Muscle of back (tissue), 3 donors: ENCODE measurements at regions not wholly inside any gene's neighbourhood (a gene's known extent, or its start where the extent isn't known, plus 50 kb on each side); places are given as distances from the start of the nearest gene placed in this dataset.

Source experiments
- DNase-seq, 3 donors: peaks; one replicate each; pipeline versions ENCODE4 v3.0.0 to v3.0.0-alpha.2; 2013

DNA sequence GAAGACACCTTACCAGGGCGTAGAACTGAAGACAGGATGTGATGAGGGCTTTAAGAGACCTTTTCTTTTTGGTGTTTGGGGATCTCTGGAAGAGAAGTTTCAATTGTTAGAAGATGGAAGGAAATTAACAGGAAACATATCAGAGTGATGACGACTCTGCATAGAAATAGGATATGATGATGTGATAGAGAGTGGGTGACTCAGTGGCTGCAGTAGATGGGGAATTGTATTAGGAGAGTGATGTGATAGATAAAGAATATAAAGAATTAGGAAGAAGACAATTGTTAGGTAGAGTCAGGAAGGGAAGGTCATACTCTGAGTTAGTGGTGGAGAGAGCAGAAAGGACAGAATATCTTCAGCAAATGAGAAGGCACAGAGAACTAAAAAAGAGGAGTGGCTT lies 593.9 kb downstream of the NYAP2 start:
- DNase-seq: no peak

DNA sequence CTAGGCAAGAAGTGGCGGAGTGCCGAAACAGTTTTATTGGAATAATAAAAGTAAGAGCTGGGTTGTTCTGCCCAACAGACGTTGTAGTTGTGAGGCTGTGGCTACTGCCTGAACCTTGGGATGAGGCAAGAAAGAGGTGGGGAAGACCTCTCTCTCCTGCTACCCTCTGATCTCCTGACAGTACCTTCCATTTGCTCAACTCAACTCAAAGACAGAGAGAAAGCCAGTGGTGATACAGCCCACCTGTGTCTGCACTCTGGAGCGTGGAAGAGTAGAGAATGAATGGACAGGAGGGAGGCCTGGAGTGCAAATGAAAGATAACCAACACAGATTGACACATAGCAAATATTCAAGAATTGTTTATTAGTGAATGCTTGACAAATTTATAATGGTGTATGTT lies 590.3 kb downstream of the NYAP2 start:
- no peak for DNase-seq

DNA sequence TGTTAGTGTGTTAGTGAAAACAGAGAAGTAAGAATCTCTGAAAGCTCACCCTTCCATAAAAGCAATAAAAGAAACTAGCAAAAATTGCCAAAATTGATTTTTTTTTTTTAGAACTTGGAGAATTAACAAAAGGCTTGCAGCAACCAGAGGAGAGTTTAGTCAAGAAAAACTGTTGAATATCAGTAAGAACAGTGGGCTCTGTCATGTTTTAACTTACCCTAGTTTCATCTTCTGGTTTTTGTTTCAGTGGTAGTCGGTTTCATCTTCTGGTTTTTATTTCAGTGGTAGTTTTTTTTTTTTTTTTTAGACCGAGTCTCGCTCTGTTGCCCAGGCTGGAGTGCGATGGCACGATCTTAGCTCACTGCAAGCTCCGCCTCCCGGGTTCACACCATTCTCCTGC lies 580.9 kb downstream of the NYAP2 start:
- no peak for DNase-seq

DNA sequence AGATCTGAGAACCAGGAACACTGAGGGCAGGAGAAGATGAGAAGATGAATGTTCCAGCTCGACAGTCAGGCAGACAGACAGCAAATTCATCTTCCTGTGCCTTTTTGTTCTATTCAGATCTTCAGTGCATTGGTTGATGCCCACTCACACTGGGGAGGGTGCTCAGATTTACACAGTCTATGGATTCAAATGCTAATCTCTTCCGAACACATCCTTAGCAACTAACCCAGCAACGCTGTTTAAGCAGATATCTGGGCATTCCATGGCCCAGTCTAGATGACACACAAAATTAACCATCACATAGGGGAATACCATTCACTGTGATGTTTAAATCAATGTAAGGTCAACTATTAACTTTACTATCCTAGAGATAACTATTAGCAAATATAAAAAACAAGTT lies 571.9 kb downstream of the NYAP2 start:
- DNase-seq: no peak

DNA sequence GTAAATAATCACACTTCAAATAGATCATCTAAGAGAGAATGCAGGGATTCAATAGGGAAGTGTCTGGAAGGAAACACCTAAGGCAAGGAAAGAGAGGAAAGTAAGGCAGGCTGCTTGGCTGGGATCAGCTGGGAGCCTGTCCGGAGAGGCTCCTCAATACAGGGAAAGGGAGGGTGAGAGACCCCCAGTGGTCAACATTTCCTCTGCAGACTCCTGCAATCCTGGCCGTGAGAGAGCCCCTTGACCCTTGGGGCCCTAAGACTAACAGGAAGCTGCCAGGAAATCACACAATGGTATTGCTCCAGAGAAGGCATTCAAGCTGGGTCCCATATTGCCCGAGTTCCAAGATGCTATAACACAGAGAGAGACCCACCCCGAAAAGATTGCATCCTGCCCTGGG lies 549.4 kb downstream of the NYAP2 start:
- DNase-seq: no peak

DNA sequence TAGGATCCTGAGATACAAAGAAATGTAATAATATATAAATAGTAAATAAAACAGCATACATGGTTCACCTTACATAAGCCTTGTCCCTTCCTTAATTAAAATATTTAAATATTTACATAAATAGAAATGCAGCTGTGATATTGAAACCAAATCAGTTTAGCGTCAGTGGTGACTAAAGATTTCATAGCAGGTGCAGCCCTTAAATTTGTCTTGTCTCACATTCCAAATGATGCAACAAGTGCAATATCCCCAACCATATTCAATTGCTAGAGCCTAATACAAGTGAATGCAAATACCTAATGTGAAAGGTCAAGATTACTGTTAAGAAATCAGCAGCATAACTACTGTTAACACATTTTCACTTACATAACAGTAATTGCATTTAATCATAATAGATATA lies 539.5 kb downstream of the NYAP2 start:
- DNase-seq: peak in 1 of 3 donors; percentile 22

DNA sequence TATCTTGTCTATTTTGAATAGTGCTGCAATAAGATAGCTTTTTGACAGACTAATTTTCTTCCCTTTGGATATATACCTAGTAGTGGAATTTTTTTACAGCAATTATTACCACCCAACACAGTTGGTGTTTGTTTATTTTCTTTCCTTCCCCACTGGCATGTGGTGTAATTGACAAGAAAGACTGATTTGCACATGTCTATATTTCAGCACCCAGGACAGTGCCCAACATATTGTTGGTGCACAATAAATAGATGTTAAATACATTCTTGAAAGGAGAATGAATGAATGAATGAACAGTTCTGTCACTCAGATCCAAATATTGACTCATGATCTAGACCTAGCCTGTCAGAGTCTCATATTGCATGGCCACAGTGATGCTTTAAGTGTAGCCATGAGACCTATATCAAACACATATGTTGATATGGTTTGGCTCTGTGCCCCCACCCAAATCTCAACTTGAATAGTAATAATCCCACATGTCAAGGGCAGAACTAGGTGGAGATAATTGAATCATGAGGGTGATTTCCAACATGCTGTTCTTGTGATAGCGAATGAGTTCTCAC lies 538.2 kb downstream of the NYAP2 start:
- peak; percentile 2 to 30 (median 6) for DNase-seq

DNA sequence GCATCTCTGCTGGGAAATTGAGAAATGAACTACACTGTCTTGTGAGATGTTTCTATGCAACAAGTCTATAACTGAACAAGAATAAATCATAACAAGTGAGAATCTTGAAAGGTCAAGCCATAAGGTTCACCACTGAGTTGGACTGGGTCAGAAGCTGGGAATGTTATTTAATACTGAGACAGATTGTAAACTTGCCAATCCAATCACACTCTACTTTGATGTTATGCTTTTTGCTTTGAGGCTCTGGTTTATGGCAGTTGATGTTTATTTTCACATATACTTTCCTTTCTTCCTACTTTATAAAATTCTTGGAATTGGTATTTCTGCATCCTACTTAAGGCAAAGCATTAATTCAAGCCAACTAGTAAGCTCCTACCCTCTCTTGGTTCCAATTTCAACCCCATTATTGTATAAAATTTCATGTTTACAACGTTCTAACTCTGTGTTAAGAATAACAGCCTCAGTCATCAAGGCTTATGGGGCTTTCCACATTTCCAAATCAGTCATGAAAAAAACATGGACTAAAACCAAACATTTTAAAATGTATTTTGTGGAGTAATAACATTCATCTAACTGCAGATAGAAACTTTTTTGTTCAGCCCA lies 533.4 kb downstream of the NYAP2 start:
- DNase-seq: peak in 1 of 3 donors; percentile 1

DNA sequence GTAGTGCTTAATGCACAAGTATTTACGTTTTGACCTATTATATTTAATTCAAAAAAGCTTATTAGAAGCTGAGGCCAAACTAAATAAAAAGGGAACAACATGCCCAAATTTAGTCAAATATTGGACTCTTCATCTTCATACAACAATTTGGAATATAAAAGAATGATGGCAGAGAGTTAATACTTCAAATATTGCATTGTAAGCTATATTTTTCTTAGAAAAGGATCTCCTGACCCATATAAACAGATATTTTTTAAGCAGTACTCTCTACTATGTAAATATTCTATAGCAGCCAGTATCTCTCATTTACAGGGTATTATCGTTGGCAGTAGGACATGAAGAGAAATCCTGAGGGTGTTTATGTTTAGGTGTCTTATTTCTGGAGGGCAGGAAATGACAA lies 531.2 kb downstream of the NYAP2 start:
- DNase-seq: no peak

DNA sequence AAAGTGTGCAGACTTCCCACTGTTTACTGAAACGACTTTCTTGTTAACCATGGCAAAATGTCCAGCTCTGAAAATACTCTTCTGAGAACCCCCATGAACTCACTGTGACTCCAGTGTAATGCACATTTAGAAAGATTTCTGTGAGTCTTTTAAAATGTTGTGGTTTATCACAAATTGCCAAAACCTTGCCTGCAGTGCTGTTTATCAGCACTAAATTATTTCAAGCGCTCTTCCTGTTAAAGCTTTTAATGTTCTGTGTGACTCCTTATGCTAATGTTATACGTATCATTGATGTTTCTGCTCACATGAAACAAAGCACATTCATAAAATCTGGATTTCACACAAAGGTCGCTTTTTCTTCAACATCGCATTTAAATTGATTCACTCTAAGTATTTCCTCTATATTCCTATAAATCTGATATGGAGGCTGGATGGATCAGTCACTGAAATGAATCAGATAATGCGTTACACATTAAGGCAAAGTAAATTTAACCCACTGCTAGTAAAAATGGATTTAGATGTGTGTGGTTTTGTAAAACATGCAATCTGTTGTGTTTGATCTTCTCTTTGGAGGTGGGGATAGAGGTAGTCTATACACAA lies 521.2 kb downstream of the NYAP2 start:
- peak in 1 of 3 donors; percentile 2 for DNase-seq

DNA sequence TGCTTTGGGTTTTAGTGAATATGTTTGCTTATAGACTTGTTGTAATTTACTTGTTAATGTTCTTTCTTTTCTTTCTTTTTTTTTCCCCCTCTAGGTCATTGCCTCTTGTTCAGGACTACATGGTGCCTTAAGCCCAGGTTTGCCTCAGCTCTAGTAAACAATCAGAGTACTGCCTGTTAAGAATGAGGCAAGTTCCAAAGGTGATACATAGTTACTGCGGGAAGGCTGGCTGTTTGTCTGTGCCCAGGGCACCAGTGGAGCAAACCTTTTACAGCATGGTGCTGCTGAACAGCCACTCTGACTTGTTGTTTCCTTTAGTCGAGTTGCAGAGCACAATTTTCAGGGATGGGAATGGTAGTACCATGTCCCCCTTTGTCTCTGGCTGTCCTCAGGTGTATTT lies 517.2 kb downstream of the NYAP2 start:
- DNase-seq: no peak

DNA sequence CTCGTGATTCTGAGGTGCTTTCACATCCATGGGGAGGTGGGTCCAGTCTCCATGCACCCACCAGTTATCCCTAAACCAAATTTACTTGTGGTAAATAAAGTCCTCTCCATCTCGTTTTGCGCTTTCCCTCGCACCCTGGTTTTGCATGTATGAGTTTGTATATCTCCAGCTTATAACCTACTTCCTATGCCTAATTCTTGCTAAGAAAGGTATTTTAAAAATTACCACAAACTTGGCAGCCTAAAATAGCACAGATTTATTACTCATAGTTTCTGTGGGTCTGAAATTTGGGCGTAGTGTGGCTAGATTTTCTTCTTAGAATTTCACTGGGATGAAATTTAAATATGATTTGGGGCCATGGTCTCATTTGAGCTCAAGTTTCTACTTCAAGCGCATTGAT lies 511.5 kb downstream of the NYAP2 start:
- DNase-seq: no peak

DNA sequence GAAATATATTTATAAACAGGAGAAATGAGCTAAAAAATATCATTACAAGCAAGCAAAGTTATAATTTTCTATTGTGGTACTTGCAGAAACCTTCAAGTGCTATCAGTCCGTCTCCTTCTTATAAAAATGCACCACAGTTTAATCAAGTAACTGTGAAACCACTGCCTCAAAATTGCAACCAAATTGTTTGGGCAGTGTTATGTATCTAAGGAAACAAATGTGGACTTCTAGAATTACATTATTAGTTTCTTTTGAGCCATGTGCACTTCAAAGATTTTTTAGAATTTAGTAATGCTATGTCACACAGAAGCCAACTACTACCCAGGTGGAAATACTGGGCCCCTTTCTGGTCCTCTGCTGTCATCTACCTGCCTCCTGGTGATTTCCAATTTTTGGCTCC lies 495.6 kb downstream of the NYAP2 start:
- peak in 1 of 3 donors; percentile 37 for DNase-seq

DNA sequence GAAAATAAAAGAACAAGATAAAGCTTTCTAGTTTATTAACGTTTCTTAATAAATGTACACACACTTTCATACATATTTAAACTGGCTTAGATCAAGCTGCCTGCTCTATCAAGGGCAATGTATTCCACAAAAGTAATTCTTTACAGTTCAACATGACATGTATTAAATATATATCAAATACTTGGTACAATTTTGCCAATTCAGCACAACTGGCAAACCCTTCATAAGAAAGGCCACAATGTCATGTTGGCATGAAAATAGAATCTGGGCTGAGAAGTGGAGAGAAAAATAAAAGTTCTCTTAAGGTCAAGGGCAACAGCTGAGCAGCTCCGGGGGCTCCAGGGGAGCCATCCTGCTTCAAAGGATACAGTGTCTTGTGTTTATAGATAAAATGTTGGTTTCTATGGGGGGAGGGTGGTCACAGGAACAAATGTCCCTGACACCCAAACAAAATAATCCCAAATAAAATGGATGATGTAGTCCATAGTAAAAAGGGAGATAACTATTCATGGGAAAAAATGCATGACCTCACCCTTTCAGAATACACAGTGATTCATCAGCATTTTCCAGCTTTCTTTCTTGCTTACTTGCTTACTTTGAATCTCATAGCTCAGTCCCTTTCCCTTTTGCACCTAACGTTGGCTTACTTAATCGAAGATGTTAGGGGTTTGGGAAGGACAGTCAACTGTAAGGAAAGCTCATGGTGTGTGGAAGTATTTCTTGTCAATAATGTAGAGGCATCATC lies 494.9 kb downstream of the NYAP2 start:
- DNase-seq: peak in 2 of 3 donors; percentile 20 to 59

DNA sequence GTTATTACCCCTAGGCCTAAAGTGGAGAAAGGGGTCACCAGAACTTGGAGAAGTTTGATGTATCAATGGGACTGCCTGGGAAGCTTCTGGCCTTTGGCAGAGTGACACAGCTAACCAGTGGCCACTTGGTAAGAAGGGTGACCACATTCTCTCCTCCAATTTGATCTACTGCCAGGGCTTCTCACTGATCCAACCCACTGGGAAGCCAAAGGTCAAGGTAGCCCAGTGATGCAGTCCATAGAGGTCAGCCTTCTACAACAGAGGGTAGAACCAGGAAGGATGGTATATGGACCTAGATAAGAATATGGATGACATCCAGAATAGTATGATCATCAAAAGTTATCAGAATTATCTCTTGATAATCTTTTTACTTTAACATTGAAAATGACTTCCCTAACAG lies 493.6 kb downstream of the NYAP2 start:
- no peak for DNase-seq

DNA sequence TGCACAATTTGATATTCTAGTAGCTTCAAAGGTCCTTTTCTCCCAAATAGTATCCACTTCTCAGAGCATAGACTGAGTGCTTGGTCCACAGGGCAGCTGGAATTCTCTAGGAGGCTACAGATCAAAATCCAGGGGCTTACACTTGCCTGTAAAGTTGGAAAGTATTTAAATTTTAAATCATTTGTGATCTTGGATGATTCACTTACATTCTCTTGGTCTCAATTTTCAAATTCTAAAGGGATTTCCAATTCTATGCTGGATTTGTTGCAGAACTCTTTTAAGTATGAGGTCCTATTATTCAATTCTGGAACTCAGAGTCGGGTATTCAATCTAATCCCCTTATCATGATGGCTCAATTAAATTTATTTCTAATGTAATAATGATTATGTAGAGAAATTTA lies 492.3 kb downstream of the NYAP2 start:
- DNase-seq: no peak

DNA sequence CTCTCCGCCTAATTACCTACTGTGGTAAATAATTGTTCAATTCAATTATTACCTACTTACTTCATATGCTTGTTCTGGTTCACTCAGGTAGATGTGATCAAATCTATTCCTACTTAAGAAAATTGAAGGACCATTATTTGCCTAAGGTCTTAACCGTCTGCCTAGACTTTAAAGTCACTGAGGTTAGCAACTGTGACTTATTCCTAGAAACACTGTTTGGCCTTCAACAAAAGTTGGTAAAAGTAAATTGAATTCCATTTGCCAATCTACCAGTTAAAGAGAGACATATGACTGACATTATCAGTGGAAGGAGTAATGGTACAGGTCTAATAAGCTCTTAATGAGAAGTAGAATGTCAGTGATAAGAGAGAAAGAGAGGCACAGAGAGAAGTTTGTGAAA lies 491.5 kb downstream of the NYAP2 start:
- DNase-seq: no peak

DNA sequence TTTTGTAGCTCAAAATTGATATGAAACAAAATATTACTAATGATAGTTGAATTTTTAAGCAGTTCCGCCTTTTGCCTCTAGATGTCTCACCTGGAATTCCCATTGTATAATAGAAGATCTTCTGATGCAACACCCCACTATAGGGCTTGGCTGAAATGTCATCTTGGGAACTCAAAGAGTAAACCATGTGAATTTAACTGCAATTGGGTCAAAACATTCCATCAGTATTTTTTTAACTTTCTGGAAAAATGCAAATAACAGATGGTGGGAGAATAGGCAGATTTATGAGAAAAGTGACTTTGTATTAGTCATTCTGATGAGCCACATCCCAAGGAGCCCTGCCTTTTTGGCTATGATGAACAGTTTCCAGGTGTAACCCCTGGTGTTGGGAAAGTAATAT lies 489.9 kb downstream of the NYAP2 start:
- DNase-seq: peak; percentile 73 to 83 (median 73)

DNA sequence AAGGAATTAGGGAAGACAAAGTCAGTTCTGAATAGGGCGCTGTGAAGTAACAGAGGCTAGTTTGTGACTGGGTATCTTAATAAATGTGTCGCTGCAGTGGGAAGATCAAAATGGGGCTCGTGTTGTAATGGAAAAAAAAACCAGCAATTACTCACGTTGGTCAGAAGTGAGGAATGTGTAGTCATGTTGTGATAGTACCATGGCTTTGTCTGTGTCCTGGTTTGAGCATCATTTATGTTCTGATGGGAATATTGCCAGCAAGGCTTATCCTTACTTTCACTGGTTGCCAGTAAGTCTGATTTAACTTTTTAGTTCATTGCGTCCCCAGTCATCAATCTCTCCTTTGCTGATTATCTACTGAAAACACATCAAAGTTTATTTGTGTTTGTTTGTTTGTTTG lies 467.6 kb downstream of the NYAP2 start:
- no peak for DNase-seq

DNA sequence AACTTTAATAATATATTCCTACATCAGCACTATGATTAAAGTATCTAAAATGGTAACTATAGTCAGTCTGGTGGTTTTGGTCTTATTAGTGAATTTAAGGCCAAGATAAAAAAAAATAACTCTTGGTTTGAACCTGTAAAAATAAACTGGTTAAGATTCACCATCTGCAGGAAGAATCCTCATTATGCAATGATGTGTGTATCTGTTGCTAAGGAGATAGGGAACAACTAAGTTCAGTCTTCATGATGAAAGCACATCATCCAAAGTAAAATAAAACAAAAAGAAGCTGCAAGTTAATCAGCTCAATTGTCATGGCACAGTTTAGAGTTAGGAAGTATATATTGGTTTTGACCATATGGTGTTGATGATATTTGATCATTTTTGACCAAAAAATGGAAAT lies 466.0 kb downstream of the NYAP2 start:
- no peak for DNase-seq

DNA sequence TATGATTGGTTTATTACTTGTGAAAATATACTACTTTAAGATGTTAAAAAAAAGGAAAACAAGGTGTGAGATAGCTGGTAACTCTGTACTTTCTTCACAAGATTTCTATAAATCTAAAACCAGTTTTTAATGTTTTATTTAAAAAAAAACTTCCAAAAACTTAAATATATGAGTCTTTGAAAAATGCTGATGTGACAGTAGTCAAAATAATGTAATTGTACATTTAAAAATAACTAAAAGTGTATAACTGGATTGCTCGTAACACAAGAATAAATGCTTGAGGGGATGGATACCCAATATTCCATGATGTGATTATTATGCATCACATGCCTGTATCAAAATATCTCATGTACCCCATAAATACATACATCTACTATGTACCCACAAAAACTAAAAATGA lies 464.9 kb downstream of the NYAP2 start:
- no peak for DNase-seq

DNA sequence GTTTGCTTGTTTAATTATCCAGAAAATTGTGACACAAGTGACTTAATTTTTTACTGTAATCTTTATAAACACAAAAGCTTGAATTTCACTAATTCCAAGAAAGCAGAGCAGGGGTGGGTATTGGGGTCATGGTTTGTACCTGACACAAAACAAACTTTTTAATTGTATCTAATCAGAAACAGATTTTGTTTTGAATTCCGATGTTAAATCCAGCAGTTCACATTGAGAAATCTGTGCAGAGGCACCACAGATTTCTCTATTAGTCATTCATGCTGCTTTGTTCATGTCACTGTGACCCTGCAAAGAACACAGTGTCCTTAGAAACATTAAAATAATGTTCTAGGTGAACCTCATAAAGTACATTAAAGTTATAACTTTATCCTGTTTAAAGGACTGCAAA lies 443.4 kb downstream of the NYAP2 start:
- no peak for DNase-seq

DNA sequence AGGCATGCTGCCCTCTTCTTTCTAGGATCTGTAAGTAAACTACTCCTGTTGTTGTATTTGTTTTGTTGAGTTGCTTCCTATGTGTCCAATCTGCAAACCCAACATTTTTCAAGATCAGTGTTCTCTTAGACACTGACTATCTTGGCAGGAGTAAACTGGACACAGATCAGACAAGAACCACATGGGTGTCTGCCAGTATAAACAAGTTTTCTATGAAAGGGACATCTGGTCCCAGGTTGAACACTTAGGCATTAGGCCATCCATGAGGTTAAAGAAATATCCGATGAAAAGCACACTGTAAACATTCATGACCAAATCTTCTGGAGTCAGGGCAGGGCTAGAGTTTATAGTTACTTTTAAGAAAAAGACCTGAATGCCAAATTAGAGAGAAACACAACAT lies 441.8 kb downstream of the NYAP2 start:
- DNase-seq: no peak
